Hepatocyte (in vitro differentiated cells): ENCODE measurements at regions not wholly inside any gene's neighbourhood (a gene's known extent, or its start where the extent isn't known, plus 50 kb on each side); places are given as distances from the start of the nearest gene placed in this dataset.

Source experiments
- EZH2 ChIP-seq: fragments of 200-600 bp; sonication (generic); IDR thresholded peaks from 2 replicates; pipeline ENCODE4 v1.6.1; 2016; ENCODE audit warnings: antibody characterized with exemption, mild to moderate bottlenecking, borderline replicate concordance
- TF ChIP-seq, protein P1 (sequence below): fragments of 200-600 bp; sonication (generic); IDR thresholded peaks from 2 replicates; pipeline ENCODE4 v1.5.1; 2016; ENCODE audit warnings: antibody characterized with exemption, mild to moderate bottlenecking; ENCODE audit not compliant: poor library complexity

DNA sequence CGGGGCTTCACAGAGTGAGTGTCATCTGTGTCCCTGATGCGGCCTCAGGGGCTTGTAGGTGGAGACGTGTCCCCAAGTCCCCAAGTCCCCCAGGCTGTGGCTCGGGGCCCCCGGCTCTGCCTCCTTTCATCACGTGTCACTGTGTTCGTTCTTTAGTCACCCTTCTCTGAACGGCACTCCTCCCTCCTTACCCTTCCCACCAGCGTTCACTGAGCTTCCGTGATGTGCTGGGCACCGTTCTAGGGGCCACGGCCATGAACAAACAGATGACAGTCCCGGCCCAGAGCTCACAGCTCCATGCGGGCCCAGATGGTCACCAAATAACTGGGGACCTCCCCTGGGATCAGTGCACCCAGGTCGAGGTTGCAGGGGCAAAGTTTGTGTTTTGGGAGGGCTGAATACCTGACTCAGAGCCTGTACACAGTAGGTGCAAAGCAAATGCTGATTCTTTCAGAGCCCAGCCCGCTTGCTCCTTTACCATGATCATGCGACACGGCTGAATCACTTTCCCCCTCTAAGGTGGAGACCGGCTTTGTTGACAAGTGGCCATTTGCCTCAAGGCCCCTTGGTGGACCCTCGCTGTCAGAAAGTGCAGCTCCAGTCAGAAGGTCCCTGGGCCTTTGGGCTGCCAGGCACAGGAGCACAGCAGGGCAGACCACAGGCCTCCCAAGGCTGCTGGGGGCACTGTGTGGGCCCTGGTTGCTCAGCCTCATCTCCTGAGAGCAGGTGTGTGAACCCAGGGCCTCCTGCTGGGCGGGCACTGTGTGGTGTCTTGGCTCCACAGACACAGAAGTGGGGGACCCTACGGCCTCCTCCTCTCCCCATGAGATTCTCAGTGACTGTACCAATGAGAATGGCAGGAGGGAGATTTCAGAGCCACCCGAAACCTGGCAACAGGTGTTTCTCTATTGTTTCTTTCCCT lies 592.5 kb downstream of the PTPRU start:
- TF ChIP-seq, protein P1, sequence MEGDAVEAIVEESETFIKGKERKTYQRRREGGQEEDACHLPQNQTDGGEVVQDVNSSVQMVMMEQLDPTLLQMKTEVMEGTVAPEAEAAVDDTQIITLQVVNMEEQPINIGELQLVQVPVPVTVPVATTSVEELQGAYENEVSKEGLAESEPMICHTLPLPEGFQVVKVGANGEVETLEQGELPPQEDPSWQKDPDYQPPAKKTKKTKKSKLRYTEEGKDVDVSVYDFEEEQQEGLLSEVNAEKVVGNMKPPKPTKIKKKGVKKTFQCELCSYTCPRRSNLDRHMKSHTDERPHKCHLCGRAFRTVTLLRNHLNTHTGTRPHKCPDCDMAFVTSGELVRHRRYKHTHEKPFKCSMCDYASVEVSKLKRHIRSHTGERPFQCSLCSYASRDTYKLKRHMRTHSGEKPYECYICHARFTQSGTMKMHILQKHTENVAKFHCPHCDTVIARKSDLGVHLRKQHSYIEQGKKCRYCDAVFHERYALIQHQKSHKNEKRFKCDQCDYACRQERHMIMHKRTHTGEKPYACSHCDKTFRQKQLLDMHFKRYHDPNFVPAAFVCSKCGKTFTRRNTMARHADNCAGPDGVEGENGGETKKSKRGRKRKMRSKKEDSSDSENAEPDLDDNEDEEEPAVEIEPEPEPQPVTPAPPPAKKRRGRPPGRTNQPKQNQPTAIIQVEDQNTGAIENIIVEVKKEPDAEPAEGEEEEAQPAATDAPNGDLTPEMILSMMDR = no peak
- no peak for TF ChIP-seq EZH2
